GM12874 (cell line): ENCODE measurements at regions not wholly inside any gene's neighbourhood (a gene's known extent, or its start where the extent isn't known, plus 50 kb on each side); places are given as distances from the start of the nearest gene placed in this dataset.

Source experiments
- CTCF ChIP-seq: IDR thresholded peaks from 2 replicates; pipeline ENCODE4 v1.5.1; 2011; ENCODE audit warnings: low read depth, mild to moderate bottlenecking, control low read depth, low read length, moderate library complexity; ENCODE audit not compliant: insufficient read depth

- no peak for TF ChIP-seq CTCF
These were observed 52.8 kb upstream of the MEIS1 start for GRCh38 chr2:66382091-66382490.

DNA sequence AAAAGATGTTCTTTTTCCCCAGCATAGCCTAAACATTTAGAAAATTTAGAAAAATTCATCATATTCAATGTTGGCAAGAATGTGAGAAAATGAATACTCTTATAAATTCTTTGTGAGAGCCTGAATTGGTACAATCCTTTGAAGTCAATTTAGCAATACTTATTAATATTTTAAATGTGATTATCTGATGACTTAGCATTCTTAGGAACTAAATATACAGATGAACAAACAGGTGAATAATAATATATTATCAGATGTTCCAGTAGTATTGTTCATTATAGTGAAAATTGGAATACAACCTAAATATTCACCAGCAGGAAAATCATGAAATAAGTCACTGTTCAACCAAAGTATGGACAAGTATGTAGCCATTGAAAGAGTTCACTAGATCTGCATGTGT, 55.5 kb upstream of the MEIS1 start:
- no peak for TF ChIP-seq CTCF

DNA sequence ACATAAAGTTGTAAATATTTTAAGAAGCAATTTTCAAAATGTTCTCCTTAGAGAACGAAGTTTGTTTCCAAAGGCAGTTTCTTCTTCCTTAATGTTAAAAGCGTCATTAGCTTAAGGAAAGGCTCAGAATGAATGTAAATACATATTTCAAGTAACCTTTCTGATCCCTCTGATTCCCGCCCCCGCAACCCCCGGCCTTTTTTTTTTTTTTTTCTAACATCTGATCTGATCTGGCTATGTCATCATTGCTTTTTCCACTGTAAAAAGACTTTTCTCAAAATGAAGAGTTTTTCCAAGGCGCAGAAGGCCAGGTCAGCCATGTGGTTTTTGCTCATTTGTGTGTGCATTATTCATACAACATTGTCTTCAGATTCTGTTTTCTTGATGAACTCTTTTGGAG, 57.1 kb upstream of the MEIS1 start:
- no peak for TF ChIP-seq CTCF

DNA sequence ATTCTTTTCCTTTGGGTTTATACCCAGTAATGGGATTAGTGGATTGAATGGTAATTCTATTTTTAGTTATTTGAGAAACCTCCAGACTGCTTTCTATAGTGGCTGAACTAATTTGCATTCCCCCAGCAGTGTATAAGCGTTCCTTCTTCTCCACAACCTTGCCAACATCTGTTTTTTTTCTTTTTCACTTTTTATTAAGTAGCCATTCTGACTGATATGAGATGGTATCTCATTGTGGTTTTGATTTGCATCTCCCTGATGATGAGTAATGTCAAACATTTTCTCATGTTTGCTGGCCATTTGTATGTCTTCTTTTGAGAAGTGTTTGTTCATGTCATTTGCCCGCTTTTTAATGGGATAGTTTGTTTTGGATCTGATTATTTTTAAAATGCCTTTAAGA, 64.1 kb upstream of the MEIS1 start:
- no peak for TF ChIP-seq CTCF

- no peak for TF ChIP-seq CTCF
These were observed 68.3 kb upstream of the MEIS1 start for GRCh38 chr2:66366619-66367018.

- TF ChIP-seq CTCF, result no peak
These were observed 70.2 kb upstream of the MEIS1 start for GRCh38 chr2:66364495-66365333.

GRCh38 chr2:66362701-66363100, 72.2 kb upstream of the MEIS1 start:
- TF ChIP-seq CTCF, result no peak
